Endometrium (tissue), 2 donors: ENCODE measurements at regions not wholly inside any gene's neighbourhood (a gene's known extent, or its start where the extent isn't known, plus 50 kb on each side); places are given as distances from the start of the nearest gene placed in this dataset.
"Not testable (repeated sequence)": the region's sequence is repeated elsewhere in the genome, so short reads cannot be mapped to it uniquely, and the experiment has no call there.

ENCODE experiments used
- FAIRE-seq: peaks from 2 replicates; lab custom pipeline; 2012; peaks lifted over from hg19 to GRCh38; lab: Jason Lieb, UNC
- donor health status: control.
- donor health status: control.

GRCh38 chr7:68244389-68244788 is 1247.8 kb downstream of the TYW1 start:
- FAIRE-seq = no peak

GRCh38 chr7:68245688-68246087 is 1249.1 kb downstream of the TYW1 start:
- no peak for FAIRE-seq

DNA sequence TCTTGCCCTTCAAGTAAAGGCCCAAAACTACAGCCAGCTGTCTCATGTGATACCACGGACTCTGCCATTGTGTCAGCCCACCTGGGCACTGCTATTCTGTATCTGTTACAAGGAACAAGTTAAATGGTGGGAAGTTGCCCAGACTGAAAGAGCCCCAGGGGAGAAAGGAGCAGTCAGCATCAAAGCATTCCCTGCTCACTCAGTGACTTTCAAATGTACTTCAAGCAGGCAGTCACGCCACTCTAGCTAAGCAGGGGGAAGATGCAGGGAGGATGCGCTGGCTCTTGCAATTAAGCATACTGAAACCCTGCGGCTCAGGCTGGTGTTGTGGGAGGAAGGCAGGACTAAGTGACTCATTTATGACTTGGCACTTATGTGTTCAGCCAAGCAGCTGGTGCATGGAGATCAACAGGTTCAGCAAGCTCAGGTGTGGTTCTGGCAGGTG is 1249.6 kb downstream of the TYW1 start:
- no peak for FAIRE-seq

DNA sequence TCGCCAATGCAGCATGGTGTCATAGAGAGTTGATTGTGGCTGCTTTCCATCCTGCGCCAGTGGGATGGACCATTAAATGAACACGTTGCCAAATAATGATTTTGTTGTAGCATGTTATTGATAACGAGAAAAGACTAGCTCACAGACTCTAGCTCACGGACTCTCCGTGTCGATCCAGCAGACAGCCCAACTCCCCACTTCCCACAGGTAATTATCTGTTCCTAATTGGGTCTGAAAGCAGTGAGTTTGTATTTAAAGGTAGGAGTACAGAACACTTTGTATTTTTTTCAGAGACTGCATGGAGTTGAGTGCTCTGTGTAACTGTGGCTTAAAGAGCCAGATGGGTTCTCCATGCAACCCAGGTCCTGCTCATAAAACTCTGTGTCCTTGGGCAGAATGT is 1250.5 kb downstream of the TYW1 start:
- no peak for FAIRE-seq

- FAIRE-seq = no peak
These were observed 1250.9 kb downstream of the TYW1 start for GRCh38 chr7:68247571-68247970.

DNA sequence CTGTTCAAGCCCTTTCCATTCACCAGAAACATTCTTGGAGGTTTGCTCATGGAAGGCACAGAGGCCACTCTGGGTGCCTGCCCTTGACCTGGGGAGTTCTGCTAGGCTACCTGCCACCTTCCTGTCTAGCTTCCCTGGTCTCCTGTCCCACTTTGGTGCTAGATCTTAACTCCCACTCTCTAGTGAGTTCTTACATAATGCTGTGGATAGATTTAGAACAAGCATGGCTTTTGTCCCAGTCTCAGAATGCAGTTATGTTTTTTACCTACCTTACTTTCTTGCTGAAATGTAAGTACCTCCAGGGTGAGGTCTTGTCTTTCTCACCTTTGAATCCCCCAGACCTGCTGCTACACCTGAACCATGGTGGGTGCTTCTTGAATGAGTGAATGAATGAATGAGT is 1252.3 kb downstream of the TYW1 start:
- no peak for FAIRE-seq

DNA sequence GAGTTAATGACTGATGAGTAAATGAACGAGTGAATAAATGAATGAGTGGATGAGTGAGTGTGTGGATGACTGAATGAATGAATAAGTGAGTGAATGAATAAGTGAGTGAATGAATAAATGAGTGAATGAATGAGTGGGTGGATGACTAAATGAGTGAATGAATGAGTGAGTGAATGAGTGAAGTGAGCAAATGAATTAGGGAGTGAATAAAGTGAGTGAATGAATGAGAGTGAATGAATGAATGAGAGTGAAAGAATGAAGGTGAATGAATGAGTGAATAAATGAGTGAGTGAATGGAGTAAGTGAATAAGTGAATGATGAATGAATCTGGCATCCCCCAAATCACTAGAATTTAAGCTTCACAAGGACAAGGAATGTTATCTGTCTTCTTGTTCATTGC is 1253.0 kb downstream of the TYW1 start:
- FAIRE-seq = no peak

GRCh38 chr7:68250143-68250542 is 1253.5 kb downstream of the TYW1 start:
- no peak for FAIRE-seq

DNA sequence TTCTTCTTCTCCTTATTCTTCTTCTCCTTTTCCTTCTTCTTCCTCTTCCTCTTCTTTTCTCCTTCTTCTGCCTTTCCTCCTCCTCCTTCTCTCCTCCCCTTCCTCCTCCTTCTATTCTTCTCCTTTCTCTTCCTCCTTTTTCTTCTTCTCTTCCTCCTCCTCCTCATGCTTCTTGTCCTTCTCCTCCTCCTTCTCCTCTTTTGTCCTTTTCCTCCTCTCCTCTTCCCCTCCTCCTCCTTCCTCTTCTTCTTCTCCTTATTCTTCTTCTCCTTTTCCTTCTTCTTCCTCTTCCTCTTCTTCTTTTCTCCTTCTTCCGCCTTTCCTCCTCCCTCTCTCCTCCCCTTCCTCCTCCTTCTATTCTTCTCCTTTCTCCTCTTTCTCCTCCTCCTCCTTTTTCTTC is 1258.2 kb downstream of the TYW1 start:
- not testable (repeated sequence) for FAIRE-seq

DNA sequence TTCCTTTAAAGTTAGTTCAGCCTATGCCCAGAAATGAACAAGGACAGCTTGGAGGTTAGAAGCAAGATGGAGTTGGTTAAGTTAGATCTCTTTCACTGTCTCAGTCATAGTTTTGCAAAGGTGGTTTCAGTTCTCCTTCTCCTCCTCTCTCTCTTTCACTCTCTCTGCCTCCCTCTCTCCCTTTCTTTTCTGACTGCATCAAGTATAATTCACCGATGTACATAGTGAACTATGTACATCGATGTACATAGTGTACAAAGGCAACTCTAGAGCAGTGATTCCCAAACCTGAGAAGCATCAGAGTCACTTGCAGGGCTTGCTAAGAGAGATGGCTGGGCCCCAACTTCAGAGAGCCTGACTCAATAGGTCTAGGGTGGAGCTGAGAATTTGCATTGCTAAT is 1259.7 kb downstream of the TYW1 start:
- FAIRE-seq = no peak

GRCh38 chr7:68258609-68259008 is 1262.0 kb downstream of the TYW1 start:
- FAIRE-seq = no peak

GRCh38 chr7:68265258-68265657 is 1268.6 kb downstream of the TYW1 start:
- FAIRE-seq = no peak

- no peak for FAIRE-seq
These were observed 1269.5 kb downstream of the TYW1 start for GRCh38 chr7:68266004-68266579.

GRCh38 chr7:68267486-68267885 is 1270.9 kb downstream of the TYW1 start:
- no peak for FAIRE-seq

DNA sequence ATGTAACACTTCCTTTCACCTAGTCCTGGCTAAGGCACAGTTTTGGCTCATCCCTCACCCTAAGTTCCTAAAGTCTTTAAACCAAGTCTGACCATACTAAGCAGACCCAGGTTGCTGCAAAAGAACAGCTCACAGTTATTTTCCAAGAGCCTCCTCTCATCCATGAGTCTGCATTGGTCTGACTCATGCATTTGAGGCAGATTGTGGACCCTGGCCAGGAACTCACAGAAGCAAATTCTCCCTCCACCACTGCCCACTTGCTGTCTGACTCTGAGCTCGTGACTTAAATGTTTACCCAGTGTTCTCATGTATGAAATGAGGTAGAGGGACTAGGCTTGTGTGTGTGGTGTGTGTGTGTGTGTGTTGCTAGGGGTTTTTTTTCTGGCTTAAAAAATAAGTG is 1272.8 kb downstream of the TYW1 start:
- FAIRE-seq = no peak

- no peak for FAIRE-seq
These were observed 1275.9 kb downstream of the TYW1 start for GRCh38 chr7:68272507-68272906.

DNA sequence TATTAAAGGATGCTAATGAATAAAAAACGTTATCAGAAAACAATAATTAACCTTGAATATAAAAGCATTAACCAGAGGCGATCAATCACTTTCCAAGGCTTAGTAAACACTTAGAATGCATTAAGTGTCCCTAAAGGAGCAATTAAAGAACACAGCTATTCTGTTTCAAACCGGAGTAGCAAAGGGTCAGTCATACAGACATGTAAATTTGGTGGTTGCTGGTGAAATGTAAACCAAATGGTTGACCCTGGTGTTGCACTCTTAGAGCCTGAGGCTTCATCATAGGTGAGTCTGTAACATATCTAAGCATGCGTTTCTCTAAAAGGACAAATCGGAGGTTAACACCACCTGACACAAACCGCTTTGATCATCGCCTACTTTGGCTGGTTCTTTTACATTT is 1280.1 kb downstream of the TYW1 start:
- no peak for FAIRE-seq

GRCh38 chr7:68279827-68280400 is 1283.3 kb downstream of the TYW1 start:
- no peak for FAIRE-seq

GRCh38 chr7:68280931-68281330 is 1284.3 kb downstream of the TYW1 start:
- no peak for FAIRE-seq

DNA sequence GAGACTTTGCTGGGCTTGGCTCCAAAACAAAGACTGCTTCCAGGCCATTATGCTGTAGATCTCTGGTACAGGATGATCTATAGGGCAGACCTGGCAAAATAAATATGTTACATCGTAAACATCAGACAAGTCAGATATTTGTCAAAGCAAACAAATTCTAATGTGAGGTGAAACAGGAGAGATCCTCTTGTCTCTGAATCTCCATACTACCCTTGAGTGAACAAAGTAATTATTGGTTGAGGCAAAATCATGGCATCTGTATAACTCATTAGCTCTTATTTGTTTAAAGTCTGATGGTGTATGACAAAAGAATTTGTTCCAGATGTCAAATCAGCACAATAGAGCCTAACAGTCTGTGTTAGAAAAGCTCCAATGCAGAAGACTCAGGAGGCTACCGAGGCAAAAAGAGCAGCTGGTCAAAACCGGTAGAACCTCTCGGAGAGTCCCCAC is 1291.5 kb downstream of the TYW1 start:
- FAIRE-seq = no peak

DNA sequence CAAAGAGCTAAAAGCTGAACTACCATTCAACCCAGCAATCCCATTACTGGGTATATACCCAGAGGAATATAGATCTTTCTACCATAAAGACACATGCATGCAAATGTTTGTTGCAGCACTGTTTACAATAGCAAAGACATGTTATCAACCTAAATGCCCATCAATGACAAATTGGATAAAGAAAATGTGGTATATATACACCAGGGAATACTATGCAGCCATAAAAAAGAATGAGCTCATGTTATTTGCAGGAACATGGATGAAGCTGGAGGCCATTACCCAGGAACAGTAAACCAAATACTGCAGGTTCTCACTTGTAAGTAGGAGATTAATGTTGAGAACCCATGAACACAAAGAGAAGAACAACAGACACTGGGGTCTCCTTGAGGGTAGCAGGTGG is 1295.1 kb downstream of the TYW1 start:
- FAIRE-seq = no peak

- FAIRE-seq = no peak
These were observed 1298.8 kb downstream of the TYW1 start for GRCh38 chr7:68295386-68295785.

- FAIRE-seq = no peak
These were observed 1293.7 kb upstream of the AUTS2 start for GRCh38 chr7:68304536-68304935.

DNA sequence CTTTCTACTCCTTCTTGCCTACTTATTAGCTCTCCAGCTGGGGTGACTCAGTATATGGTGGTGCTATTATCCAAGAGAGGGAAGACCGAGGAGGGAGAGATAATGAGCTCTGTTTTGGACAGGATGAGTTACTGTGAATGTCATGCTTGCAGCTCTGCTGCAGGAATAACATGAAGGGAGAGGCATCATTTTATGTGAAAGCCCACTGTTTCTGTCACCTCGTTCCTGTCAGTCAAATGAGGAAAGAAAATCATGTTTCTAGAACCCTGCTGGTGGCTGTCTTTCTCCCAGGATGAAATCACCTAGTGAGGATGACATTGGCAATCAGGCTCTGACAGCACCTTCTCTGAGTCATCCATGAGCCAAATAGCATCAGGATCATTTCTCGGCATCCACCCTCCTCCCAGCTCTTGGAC is 1291.6 kb upstream of the AUTS2 start:
- FAIRE-seq = no peak
